ENCODE measurements at regions not wholly inside any gene's neighbourhood (a gene's known extent, or its start where the extent isn't known, plus 50 kb on each side); places are given as distances from the start of the nearest gene placed in this dataset.

DNA sequence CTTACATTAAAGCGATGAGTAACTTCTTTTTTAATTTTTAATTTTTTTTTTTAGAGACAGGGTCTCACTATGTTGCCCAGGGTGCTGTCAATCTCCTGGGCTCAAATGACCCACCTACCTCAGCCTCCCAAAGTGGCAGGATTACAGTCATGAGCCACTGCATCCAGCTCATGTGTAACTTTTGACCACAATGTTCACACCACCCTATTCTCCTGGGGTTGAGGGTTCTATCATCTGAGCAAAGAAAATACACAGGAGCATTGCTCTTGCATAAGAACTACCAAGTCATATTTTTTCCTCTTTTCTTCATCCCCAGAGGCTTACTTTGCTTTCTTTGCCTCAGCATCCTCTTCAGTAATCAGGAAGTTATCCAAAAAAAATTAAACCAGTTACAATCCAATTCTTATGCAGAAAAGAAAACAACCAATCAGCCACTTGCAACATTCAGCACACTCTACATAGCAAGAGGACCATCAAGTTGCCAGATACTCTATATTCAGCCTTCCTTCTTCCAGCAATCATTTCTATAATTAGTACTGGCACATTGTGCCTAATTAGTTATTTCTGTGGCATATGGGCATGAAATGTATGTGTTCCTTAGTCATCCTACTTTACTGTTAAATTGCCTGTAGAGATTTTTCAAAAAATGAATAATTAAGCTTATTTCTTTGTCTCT, 345.6 kb downstream of the AKAIN1 start:
- no peak for DNase-seq

DNA sequence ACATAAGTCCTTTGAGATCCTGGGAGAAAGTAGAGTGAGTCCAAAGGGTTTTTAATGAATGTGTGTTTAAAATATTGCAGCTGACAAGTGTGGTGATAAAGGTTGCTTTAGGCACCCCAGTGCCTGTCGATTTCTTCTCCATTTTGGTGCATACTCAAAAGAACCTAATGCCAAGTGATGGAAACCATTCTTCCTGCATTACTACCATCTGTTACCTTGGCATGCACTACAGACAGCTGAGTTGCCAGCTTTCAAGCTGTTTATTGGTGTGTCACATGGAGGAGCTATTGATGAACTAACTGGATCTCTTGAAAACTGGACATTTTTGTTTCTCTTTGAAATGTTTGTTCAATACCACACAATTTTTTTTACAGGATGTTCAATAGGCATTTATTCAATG, 350.0 kb downstream of the AKAIN1 start:
- no peak for DNase-seq

GRCh38 chr18:4844320-4844719, 352.7 kb downstream of the AKAIN1 start:
- DNase-seq: no peak

DNA sequence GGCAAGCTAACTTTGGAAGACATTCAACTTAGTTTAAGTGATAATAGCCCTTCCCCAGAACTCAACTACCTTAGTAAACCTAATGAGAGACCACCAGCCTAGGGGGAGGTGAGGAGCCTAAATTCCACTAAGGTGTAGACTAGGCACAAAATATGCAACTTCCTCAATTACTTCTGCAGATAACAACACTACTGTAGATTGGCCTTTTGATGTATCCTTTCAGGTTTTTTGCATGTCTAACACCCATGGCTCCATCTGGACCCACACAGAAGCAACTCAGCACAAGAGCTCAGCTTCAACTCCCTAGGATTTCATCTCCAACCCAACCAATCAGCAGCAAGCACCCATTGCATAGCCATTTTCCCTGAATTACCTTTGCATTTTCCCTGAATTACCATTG, 353.3 kb downstream of the AKAIN1 start:
- DNase-seq: no peak

DNA sequence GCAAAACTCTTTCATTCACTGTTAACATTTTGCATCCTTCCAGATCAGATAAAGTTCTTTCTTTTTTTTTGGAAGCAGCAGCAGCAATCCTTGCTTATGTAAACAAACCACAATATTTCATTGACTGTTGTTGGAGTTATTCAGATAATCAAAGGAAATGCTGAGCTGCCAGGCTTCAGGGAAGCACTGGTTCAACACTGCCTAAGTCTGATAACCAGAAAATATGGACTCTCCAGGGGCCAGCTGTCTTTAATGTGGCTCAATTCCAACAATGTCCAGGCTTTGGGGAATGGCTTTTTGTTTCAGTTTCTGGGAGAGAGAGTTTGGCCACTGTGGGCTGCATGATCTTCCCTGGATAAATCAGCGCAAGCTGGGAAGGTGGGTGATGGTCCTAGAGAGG, 354.3 kb downstream of the AKAIN1 start:
- no peak for DNase-seq

GRCh38 chr18:4842287-4842686, 354.8 kb downstream of the AKAIN1 start:
- no peak for DNase-seq

DNA sequence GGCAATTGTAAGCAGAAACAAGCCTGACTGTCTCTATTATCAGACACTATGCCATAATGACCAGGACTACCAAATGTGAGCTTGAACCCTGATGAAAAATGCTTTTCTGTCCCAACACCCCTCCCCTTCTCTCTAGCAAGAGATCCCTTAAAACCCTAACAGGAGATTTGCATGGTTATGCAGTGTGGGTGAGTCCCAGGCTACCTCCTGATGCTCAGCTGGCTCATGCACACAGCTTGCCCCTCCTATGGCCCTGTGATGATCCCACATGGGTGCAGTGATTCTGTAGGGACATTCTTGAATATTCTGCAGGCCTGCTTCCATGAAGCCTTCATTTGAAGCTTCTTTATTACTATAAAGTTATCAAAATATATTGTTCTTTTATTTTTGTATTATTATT, 357.4 kb downstream of the AKAIN1 start:
- DNase-seq: no peak

GRCh38 chr18:4836141-4836540, 360.9 kb downstream of the AKAIN1 start:
- no peak for DNase-seq

DNA sequence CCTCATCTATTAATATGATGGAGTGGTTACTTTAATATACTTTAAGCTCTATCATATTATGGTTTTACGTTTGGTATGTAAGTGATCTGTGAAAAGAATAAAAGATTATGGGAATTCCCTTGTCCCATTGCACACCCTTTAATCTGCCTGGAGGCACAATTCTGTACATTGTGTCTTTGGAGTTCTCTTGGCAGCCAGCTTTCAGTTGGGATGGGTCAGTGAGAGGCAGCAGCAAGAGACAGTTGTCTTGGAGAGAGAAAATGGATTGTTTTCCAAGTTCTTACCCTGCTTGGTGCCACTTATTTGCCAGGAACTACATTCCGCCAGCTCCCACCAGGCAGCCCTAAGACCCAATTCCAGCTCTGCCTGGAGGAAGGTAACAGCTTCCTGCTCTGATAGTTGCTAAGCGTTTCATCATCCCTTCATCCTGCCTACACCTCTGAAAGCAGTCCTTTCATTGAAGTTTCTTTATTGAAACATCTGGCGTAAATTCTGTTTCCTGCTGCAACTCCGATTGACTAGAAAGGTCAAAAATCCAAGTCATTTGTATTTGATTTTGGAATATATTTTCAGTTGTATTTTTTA, 365.2 kb downstream of the AKAIN1 start:
- no peak for DNase-seq

GRCh38 chr18:4831127-4831526, 365.9 kb downstream of the AKAIN1 start:
- no peak for DNase-seq

DNA sequence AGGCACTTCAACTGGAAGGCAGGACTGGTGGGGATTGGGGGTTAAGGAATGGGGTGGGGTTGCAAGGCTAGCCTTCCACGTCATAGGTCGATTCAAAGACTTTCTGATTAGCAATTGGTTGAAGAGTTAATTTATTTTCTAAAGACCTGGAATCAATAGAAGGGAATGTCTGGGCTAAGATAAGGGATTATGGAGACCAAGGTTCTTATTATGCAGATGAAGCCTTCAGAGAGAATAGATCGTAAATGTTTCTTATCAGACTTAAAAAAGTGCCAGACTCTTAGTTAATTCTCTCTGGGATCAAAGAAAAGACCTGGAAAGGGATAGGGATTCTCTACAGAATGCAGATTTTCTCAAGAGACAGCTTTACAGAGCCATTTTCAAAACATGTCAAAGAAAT, 368.0 kb upstream of the DLGAP1 start:
- no peak for DNase-seq

- DNase-seq: no peak
These were observed 366.7 kb upstream of the DLGAP1 start for GRCh38 chr18:4821801-4822200.

DNA sequence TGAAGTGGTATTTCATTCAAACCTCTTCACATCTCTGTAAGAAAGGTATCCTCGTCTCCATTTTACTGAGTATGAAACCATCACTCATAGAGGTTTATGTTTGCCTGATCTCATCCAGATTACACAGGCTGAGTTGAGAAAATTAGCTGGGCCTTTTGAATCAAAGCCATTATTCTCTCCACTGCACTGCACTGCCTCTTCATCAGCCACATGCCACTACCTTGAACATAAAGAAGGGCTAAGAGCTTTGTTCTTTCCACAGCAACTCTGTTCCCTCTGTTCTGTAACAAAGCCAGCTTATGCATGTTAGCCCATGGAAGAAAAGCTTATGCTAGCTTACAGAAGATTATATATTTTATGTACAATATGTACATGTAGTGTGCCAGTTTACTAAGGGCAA, 362.6 kb upstream of the DLGAP1 start:
- no peak for DNase-seq

DNA sequence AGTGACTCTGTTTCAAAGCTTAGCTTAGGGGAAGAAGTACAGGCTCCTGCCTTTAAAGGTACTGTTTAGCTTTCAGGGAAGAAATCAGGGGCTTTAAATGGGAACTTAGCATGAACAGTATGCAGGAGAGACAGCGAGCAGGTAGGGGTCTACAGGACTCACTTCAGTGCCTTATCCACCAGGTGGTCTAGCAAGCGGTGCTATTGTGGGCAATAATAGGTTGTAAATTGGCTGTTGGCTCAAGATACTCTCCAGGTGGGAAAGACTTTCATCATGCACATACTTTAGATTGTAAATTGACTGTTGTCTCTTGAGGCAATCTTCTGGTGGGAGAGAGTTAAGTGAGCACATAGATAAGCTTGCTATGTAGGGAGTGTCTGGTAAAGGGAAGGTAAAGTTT, 358.6 kb upstream of the DLGAP1 start:
- DNase-seq: no peak

DNA sequence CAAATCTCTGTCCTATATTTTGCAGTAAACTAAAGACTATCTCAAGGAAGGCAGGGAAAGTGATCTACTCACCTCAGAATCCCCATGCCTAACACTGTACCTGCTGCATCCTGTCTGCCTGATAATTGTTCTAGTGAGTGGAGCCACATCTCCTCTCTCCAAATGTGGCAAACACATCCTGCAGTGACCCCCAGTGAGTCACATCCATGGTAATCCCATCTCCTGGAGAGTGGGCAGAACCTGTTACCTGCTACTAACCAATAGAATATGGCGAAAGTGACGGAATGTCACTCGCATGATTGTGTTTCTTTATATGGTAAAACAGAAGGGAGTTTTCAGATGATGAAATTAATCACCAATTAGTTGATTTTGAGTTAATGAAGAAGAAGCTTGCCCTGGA, 353.8 kb upstream of the DLGAP1 start:
- no peak for DNase-seq

DNA sequence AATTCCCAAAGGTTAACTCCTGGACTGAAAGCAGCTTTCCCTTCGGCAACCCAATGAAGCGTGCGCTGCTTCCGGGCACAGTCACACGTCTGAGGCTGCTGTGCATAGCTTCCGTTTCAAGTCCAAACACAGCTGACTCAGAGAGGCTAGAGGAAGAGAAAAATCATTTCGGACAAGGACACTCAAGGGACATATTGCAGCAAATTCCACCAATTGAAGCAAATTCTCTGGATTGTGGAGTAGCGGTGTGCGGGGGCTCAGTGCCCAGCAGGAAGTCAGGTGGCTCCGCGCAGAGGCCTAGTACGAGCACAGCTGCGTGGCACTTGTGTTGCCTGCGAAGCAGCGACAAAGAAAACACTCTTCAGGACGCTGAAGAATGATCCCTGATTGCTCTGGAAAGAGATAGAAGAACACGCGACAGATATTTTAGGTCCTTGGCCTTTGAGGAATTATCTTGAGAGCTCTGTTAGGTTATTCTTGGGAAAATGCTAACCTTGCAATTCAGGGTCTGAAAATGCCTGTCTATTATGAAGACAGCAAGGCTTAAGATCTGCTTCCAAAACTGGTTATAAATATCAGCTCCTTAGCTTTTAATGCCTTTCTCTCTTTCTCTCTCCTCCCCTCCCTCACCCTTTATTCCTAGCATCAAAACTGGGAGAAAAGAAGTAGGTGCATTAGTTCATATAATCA, 352.6 kb upstream of the DLGAP1 start:
- DNase-seq: no peak

GRCh38 chr18:4806331-4806730, 351.2 kb upstream of the DLGAP1 start:
- DNase-seq: no peak

- no peak for DNase-seq
These were observed 347.2 kb upstream of the DLGAP1 start for GRCh38 chr18:4802296-4802695.

- DNase-seq: no peak
These were observed 346.0 kb upstream of the DLGAP1 start for GRCh38 chr18:4801151-4801550.

GRCh38 chr18:4797002-4797685, 342.0 kb upstream of the DLGAP1 start:
- no peak for DNase-seq

DNA sequence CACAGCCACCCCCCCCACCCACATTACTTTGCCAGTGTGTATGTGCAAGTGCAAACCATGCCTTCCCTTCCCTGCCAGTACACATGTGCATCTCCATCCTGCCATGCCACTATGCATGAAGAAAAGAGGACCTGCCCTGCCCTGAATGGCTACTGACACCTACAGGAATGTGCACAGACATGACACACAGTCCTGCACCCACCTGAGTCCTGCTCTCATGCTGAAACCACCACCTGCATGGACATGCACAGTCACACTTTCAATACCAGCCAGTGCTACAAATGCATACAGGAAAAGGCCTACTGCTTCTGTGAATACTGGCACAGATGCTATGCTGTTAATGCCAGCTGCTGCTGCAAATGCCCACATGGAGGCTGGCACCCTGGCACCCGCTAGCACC, 334.4 kb upstream of the DLGAP1 start:
- no peak for DNase-seq

DNA sequence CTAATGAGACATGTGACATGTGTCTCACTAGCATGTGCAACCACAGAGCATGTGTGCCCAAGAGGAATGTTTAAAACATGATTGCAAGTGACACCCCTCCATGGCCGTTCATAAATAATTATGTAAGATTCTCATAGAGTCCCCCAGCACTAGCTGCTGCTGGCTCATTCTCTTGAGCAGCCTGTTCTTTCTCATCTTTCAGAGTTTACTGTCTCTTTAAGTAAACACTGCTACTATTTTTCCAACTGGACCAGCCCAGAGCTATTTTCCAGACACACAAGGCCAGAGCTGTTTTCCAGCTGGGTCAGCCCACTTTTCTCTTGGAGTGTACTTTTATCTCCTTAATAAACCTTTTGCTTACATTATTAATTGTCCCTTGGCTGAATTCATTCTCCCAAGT, 326.8 kb upstream of the DLGAP1 start:
- no peak for DNase-seq

DNA sequence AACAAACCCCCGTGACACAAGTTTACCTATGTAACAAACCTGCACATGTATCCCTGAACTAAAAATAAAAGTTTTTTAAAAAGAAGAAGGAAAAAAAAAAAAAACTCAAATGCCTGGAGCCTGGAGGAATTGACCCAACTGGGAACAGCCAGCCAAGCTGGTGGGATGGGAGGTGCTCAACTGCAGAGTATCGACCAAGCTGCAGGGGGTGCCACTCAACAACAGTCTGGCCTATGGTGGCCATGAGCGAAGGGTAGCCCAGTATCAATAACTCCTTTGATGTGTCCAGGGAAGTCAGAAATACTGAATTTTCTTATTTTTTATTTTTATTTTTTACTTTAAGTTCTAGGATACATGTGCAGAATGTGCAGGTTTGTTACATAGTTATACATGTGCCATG, 310.3 kb upstream of the DLGAP1 start:
- DNase-seq: no peak

DNA sequence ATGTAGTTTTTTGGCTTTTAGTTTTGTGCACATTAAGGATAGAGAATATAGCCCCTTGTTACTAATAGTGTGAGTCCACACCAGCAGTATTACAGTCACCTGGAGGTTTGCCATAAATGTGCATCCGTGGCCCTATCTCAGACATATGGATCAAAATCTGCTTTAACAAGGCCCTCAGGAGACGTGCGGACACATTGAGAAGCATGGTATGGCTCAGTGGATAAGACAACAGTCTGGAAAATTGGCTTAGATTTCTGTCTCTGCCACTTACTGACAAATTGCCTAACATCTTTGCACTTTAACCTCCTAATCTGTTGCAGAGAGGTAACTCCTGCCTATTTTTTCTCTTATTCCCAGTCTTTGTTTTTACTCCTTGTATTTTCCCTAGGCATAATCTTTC, 307.2 kb upstream of the DLGAP1 start:
- no peak for DNase-seq
